ENCODE measurements at regions not wholly inside any gene's neighbourhood (a gene's known extent, or its start where the extent isn't known, plus 50 kb on each side); places are given as distances from the start of the nearest gene placed in this dataset.

GRCh38 chr14:38431156-38431555 is 175.3 kb upstream of the CLEC14A start:
- no peak for ATAC-seq

GRCh38 chr14:38430522-38430921 is 174.6 kb upstream of the CLEC14A start:
- no peak for ATAC-seq
- TF ChIP-seq ZNF565 (CRISPR knock-in tag; conservative IDR thresholded peaks at IDR 0.05; ENCODE audit: low read depth) (no peak), ZFP3 (CRISPR knock-in tag; IDR thresholded peaks at IDR 0.05) (no peak), POU6F1 (CRISPR knock-in tag; IDR thresholded peaks at IDR 0.05; ENCODE audit: borderline replicate concordance, low read depth) (no peak), ZFP30 (CRISPR knock-in tag; IDR thresholded peaks at IDR 0.05) (no peak), PPARA (CRISPR knock-in tag; IDR thresholded peaks at IDR 0.05; ENCODE audit: borderline replicate concordance) (no peak), RARB (CRISPR knock-in tag; IDR thresholded peaks at IDR 0.05) (no peak), CREB5 (CRISPR knock-in tag; IDR thresholded peaks at IDR 0.05; ENCODE audit: low read depth) (no peak), CSRNP3 (CRISPR knock-in tag; IDR thresholded peaks at IDR 0.05) (no peak), ZNF8 (CRISPR knock-in tag; IDR thresholded peaks at IDR 0.05) (no peak), TOX (CRISPR knock-in tag; IDR thresholded peaks at IDR 0.05; ENCODE audit: borderline replicate concordance) (no peak), ZNF70 (CRISPR knock-in tag; IDR thresholded peaks at IDR 0.05) (no peak), TSHZ2 (CRISPR knock-in tag; IDR thresholded peaks at IDR 0.05) (no peak), ARNTL (CRISPR knock-in tag; IDR thresholded peaks at IDR 0.05; ENCODE audit: borderline replicate concordance, low read depth) (no peak), OSR1 (CRISPR knock-in tag; IDR thresholded peaks at IDR 0.05) (no peak), ESRRG (CRISPR knock-in tag; IDR thresholded peaks at IDR 0.05) (no peak), SNAI2 (CRISPR knock-in tag; IDR thresholded peaks at IDR 0.05) (no peak), GLIS3 (CRISPR knock-in tag; IDR thresholded peaks at IDR 0.05) (no peak), ZC3H10 (CRISPR knock-in tag; IDR thresholded peaks at IDR 0.05) (no peak), TCF4 (CRISPR knock-in tag; IDR thresholded peaks at IDR 0.05; ENCODE audit: borderline replicate concordance) (no peak), CSDC2 (CRISPR knock-in tag; IDR thresholded peaks at IDR 0.05) (no peak)

More at GRCh38 chr14:38431156-38431555, 175.3 kb upstream of the CLEC14A start:
- no peak for TF ChIP-seq ZFP3 (CRISPR knock-in tag; IDR thresholded peaks at IDR 0.05)
- no peak for TF ChIP-seq RARB (CRISPR knock-in tag; IDR thresholded peaks at IDR 0.05)
- no peak for TF ChIP-seq ZFP30 (CRISPR knock-in tag; IDR thresholded peaks at IDR 0.05)
- TF ChIP-seq GLIS3 (CRISPR knock-in tag; IDR thresholded peaks at IDR 0.05) = no peak
- no peak for TF ChIP-seq SNAI2 (CRISPR knock-in tag; IDR thresholded peaks at IDR 0.05)
- TF ChIP-seq POU6F1 (CRISPR knock-in tag; IDR thresholded peaks at IDR 0.05; ENCODE audit: borderline replicate concordance, low read depth) = no peak
- TF ChIP-seq ESRRG (CRISPR knock-in tag; IDR thresholded peaks at IDR 0.05) = no peak
- no peak for TF ChIP-seq TSHZ2 (CRISPR knock-in tag; IDR thresholded peaks at IDR 0.05)
- no peak for TF ChIP-seq PPARA (CRISPR knock-in tag; IDR thresholded peaks at IDR 0.05; ENCODE audit: borderline replicate concordance)
- no peak for TF ChIP-seq ZNF8 (CRISPR knock-in tag; IDR thresholded peaks at IDR 0.05)
- no peak for TF ChIP-seq TCF4 (CRISPR knock-in tag; IDR thresholded peaks at IDR 0.05; ENCODE audit: borderline replicate concordance)
- no peak for TF ChIP-seq TOX (CRISPR knock-in tag; IDR thresholded peaks at IDR 0.05; ENCODE audit: borderline replicate concordance)
- TF ChIP-seq ISL1 (CRISPR knock-in tag; IDR thresholded peaks at IDR 0.05) = no peak

Data from SK-N-SH treated with all-trans-retinoic acid at 6 μM for 48 hours (cell line).